HepG2 (cell line): ENCODE measurements at regions not wholly inside any gene's neighbourhood (a gene's known extent, or its start where the extent isn't known, plus 50 kb on each side); places are given as distances from the start of the nearest gene placed in this dataset.

Source experiments
- ATAC-seq: fragments of 200-7000 bp; cut with Tn5 transposase; 3 replicates; pipeline ENCODE4 v1.9.1; 2020; ENCODE audit warnings: mild to moderate bottlenecking, moderate library complexity
- BruUV-seq: library from RNA; stranded (reverse); fragments of 400-500 nt; replicated peaks from 2 replicates; lab custom pipeline; 2021; lab: Mats Ljungman, UMichigan
- CTCF ChIA-PET: fragments of 300-600 bp; formaldehyde crosslinking; extraction: SDS; loops from one replicate; lab custom pipeline; 2021; ENCODE audit warnings: low total read pairs, inconsistent platforms, low intra/inter-chr PET ratio; lab: Yijun Ruan, JAX
- POLR2A ChIA-PET: fragments of 350-600 bp; sonication (Branson Sonifier 250); formaldehyde crosslinking; loops from one replicate; lab custom pipeline; 2020; ENCODE audit warnings: antibody characterized with exemption, inconsistent platforms; lab: Yijun Ruan, JAX
- DNase-seq: peaks from one replicate; pipeline ENCODE4 v3.0.0-alpha.2; 2015; ENCODE audit warnings: low spot score
- FAIRE-seq: peaks from 3 replicates; lab custom pipeline; 2011; peaks lifted over from hg19 to GRCh38; lab: Jason Lieb, UNC
- H2AFZ ChIP-seq: one replicate; pipeline ENCODE4 v1.6.1; 2011; ENCODE audit warnings: low read length, inconsistent platforms
- H3K27ac ChIP-seq: fragments of 300-600 bp; 3 replicates; pipeline ENCODE4 v1.8.0; 2011; ENCODE audit warnings: mixed run types, mild to moderate bottlenecking, mixed read lengths, low read length, inconsistent platforms; ENCODE audit not compliant: insufficient read depth; ENCODE audit errors: extremely low read length
- H3K27me3 ChIP-seq, 2 experiments: fragments of 200-600 bp in 1 of 2; 2 replicates in 1 of 2; 3 replicates in 1 of 2; pipeline versions ENCODE4 v1.6.0 to v1.8.0; 2011; ENCODE audit warnings: low read length in 2 of 2, mild to moderate bottlenecking in 2 of 2, moderate library complexity in 2 of 2, inconsistent platforms in 1 of 2; ENCODE audit not compliant: insufficient read depth in 2 of 2, control insufficient read depth in 1 of 2
- H3K36me3 ChIP-seq, 2 experiments: fragments of 200-600 bp in 1 of 2; replicated peaks in 1 of 2; 2 replicates in 1 of 2; 3 replicates in 1 of 2; pipeline versions ENCODE4 v1.5.1 to v1.8.0; 2011; ENCODE audit warnings: low read length in 2 of 2, inconsistent platforms in 1 of 2; ENCODE audit not compliant: insufficient read depth in 2 of 2, control insufficient read depth in 1 of 2
- H3K4me1 ChIP-seq: 2 replicates; pipeline ENCODE4 v1.5.1; 2012; ENCODE audit warnings: low read length, inconsistent platforms; ENCODE audit not compliant: insufficient read depth
- H3K4me2 ChIP-seq: 2 replicates; pipeline ENCODE4 v1.6.0; 2011; ENCODE audit warnings: low read depth, low read length, inconsistent platforms
- H3K4me3 ChIP-seq, 3 experiments: fragments of 200-600 bp in 1 of 3; sonication (generic), shearing (Covaris generic) in 1 of 3; replicated peaks in 1 of 3; 2 replicates each; pipeline ENCODE4 v1.5.1; 2011 to 2016; ENCODE audit warnings: low read length in 3 of 3, inconsistent platforms in 2 of 3, low read depth in 2 of 3, mild to moderate bottlenecking in 2 of 3, control low read depth in 1 of 3, mixed read lengths in 1 of 3; ENCODE audit not compliant: insufficient read depth in 1 of 3
- H3K79me2 ChIP-seq: one replicate; pipeline ENCODE4 v1.6.1; 2011; ENCODE audit warnings: low read length, inconsistent platforms; ENCODE audit not compliant: insufficient read depth
- H3K9ac ChIP-seq: 2 replicates; pipeline ENCODE4 v1.6.0; 2011; ENCODE audit warnings: mild to moderate bottlenecking, low read depth, low read length, inconsistent platforms; ENCODE audit not compliant: insufficient read depth
- H3K9me3 ChIP-seq: 2 replicates; pipeline ENCODE4 v1.5.1; 2012; ENCODE audit warnings: mild to moderate bottlenecking, low read length
- H4K20me1 ChIP-seq: 2 replicates; pipeline ENCODE4 v1.6.0; 2011; ENCODE audit warnings: inconsistent platforms, mild to moderate bottlenecking, low read length, moderate library complexity; ENCODE audit not compliant: insufficient read depth
- CREM ChIP-seq, 2 experiments: sonication (generic) in 1 of 2; formaldehyde crosslinking in 1 of 2; IDR thresholded peaks; 2 replicates each; pipeline versions ENCODE4 v1.4.0 to v1.6.1; 2016 to 2020; ENCODE audit warnings: antibody characterized with exemption in 1 of 2, mild to moderate bottlenecking in 1 of 2, missing genetic modification reagents in 1 of 2
- DDIT3 ChIP-seq: sonication (generic); formaldehyde crosslinking; IDR thresholded peaks from 2 replicates; pipeline ENCODE4 v1.4.0; 2020; ENCODE audit warnings: mild to moderate bottlenecking, missing genetic modification reagents
- FIP1L1 ChIP-seq: fragments of 200-400 bp; formaldehyde crosslinking; IDR thresholded peaks from 2 replicates; pipeline ENCODE4 v1.6.1; 2018; ENCODE audit warnings: low read depth, mild to moderate bottlenecking, low read length, moderate library complexity, borderline replicate concordance; ENCODE audit not compliant: insufficient read depth
- GABPA ChIP-seq, 2 experiments: IDR thresholded peaks; 2 replicates each; pipeline ENCODE4 v1.6.1; 2011 to 2016; ENCODE audit warnings: low read depth in 2 of 2, low read length in 1 of 2, missing biosample characterization in 1 of 2, missing genetic modification characterization in 1 of 2
- HNRNPK ChIP-seq: fragments of 200-400 bp; formaldehyde crosslinking; IDR thresholded peaks from 2 replicates; pipeline ENCODE4 v1.6.1; 2018; ENCODE audit warnings: low read length, low read depth, moderate library complexity, mild to moderate bottlenecking; ENCODE audit not compliant: poor library complexity, severe bottlenecking
- HOXD1 ChIP-seq: sonication (generic); formaldehyde crosslinking; IDR thresholded peaks from 2 replicates; pipeline ENCODE4 v1.5.0; 2020; ENCODE audit warnings: missing genetic modification reagents
- ISX ChIP-seq: sonication (generic); formaldehyde crosslinking; conservative IDR thresholded peaks from 2 replicates; pipeline ENCODE4 v1.5.0; 2020; ENCODE audit warnings: missing genetic modification reagents
- MAFG ChIP-seq: sonication (generic); formaldehyde crosslinking; IDR thresholded peaks from 2 replicates; pipeline ENCODE4 v1.5.1; 2020; ENCODE audit warnings: mild to moderate bottlenecking, missing genetic modification reagents
- MTERF4 ChIP-seq: sonication (generic); formaldehyde crosslinking; IDR thresholded peaks from 2 replicates; pipeline ENCODE4 v1.8.0; 2023; ENCODE audit warnings: mild to moderate bottlenecking, missing genetic modification reagents
- SAFB2 ChIP-seq: sonication (generic); formaldehyde crosslinking; IDR thresholded peaks from 2 replicates; pipeline ENCODE4 v1.5.1; 2020; ENCODE audit warnings: missing genetic modification reagents, low read depth, mild to moderate bottlenecking, borderline replicate concordance
- TAF1 ChIP-seq: sonication (generic); formaldehyde crosslinking; IDR thresholded peaks from 2 replicates; pipeline ENCODE4 v1.4.0; 2020; ENCODE audit warnings: missing genetic modification reagents
- ZBTB21 ChIP-seq: sonication (generic); formaldehyde crosslinking; IDR thresholded peaks from 2 replicates; pipeline ENCODE4 v1.4.0; 2020; ENCODE audit warnings: missing genetic modification reagents
- ZNF275 ChIP-seq: sonication (generic); formaldehyde crosslinking; IDR thresholded peaks from 2 replicates; pipeline ENCODE4 v1.8.0; 2022; ENCODE audit warnings: missing genetic modification reagents, mild to moderate bottlenecking, inconsistent platforms, borderline replicate concordance
- ZNF296 ChIP-seq: sonication (generic); formaldehyde crosslinking; conservative IDR thresholded peaks from 2 replicates; pipeline ENCODE4 v1.5.0; 2020; ENCODE audit warnings: mild to moderate bottlenecking, missing genetic modification reagents
- WGBS: methylation state at CpG from one replicate; pipeline ENCODE4 v1.1.6; 2017; ENCODE audit warnings: low lambda C conversion rate; 5-methylcytosine and 5-hydroxymethylcytosine counted together
- in situ Hi-C: cut with HindIII; loops from 2 replicates; pipeline ENCODE4 v1.10.0; 2017; ENCODE audit warnings: low pct_unique_long_range_greater_than_20kb; ENCODE audit not compliant: extremely low pct_ligation_motif_present
- intact Hi-C: fragments of 100-400 bp; cut with micrococcal nuclease; formaldehyde crosslinking; loops from one replicate; pipeline ENCODE4 v1.10.0; 2022; ENCODE audit not compliant: unreplicated experiment

GRCh38 chr3:7915356-7915755, 586.3 kb upstream of the LMCD1 start:
- in situ Hi-C loops (no loop called here), intact Hi-C loops (no loop called here)
- H3K9ac ChIP-seq: no peak overlapping the region
- no peaks in the 10 kb centered on the region for H3K27me3 ChIP-seq
- BruUV-seq: no TSS peak
- no peaks in the 10 kb centered on the region for H3K4me1 ChIP-seq
- H4K20me1 ChIP-seq: no peaks in the 10 kb centered on the region
- no peak overlapping the region for H3K4me2 ChIP-seq
- ChIA-PET POLR2A (no interaction called here), CTCF (no interaction called here)
- DNase-seq (no peak), FAIRE-seq (no peak), ATAC-seq (no peak)
- no peak overlapping the region for H3K4me3 ChIP-seq
- H3K9me3 ChIP-seq: peaks cover 68% of the 10 kb centered on the region
- H3K79me2 ChIP-seq: no peaks in the 10 kb centered on the region
- 34% methylated on average over 4 of the region's 4 CpGs for WGBS
- no peak overlapping the region for H2AFZ ChIP-seq
- TF ChIP-seq ZNF275 (CRISPR knock-in tag) (no peak), GABPA (IDR thresholded peaks at IDR 0.05; ENCODE audit: low read depth, low read length) (no peak), GABPA (CRISPR knock-in tag; IDR thresholded peaks at IDR 0.05; ENCODE audit: low read depth) (no peak), SAFB2 (CRISPR knock-in tag) (no peak), HNRNPK (no peak), ZNF296 (CRISPR knock-in tag) (no peak)
- no peak overlapping the region for H3K27ac ChIP-seq
- no peaks in the 10 kb centered on the region for H3K36me3 ChIP-seq

- H3K4me1 ChIP-seq: no peaks in the 10 kb centered on the region
- no peak for FAIRE-seq
- no peak overlapping the region for H3K27ac ChIP-seq
- no peaks in the 10 kb centered on the region for H3K27me3 ChIP-seq
- no peaks in the 10 kb centered on the region for H4K20me1 ChIP-seq
- peaks cover 66% of the 10 kb centered on the region for H3K9me3 ChIP-seq
- in situ Hi-C loops (no loop called here), intact Hi-C loops (no loop called here)
- BruUV-seq: no TSS peak
- ChIA-PET CTCF (no interaction called here), POLR2A (no interaction called here)
- DNase-seq: no peak
- no peaks in the 10 kb centered on the region for H3K36me3 ChIP-seq
- H3K4me3 ChIP-seq: no peak overlapping the region
- no peaks in the 10 kb centered on the region for H3K79me2 ChIP-seq
- no peak for ATAC-seq
- no peak overlapping the region for H3K4me2 ChIP-seq
- H3K9ac ChIP-seq: no peak overlapping the region
- H2AFZ ChIP-seq: no peak overlapping the region
- 2% methylated on average over 4 of the region's 4 CpGs for WGBS
- TF ChIP-seq ZBTB21: no peak
- TF ChIP-seq DDIT3 (CRISPR knock-in tag): no peak
- TF ChIP-seq CREM (IDR thresholded peaks at IDR 0.05): no peak
- TF ChIP-seq CREM (CRISPR knock-in tag; IDR thresholded peaks at IDR 0.05): no peak
- no peak for TF ChIP-seq MAFG (CRISPR knock-in tag)
- TF ChIP-seq TAF1: no peak
- no peak for TF ChIP-seq MTERF4
- TF ChIP-seq FIP1L1: no peak
- TF ChIP-seq HOXD1 (CRISPR knock-in tag): no peak
- TF ChIP-seq ISX (CRISPR knock-in tag): no peak
Measured at GRCh38 chr3:7917443-7918151, 584.0 kb upstream of the LMCD1 start.
